ENCODE measurements at regions not wholly inside any gene's neighbourhood (a gene's known extent, or its start where the extent isn't known, plus 50 kb on each side); places are given as distances from the start of the nearest gene placed in this dataset.
"Not testable (repeated sequence)": the region's sequence is repeated elsewhere in the genome, so short reads cannot be mapped to it uniquely, and the experiment has no call there.

GRCh38 chr5:54393007-54393406 lies 62.5 kb upstream of the HSPB3 start:
- TF ChIP-seq EGR1 (conservative IDR thresholded peaks at IDR 0.05); SRF (CRISPR knock-in tag; IDR thresholded peaks at IDR 0.05); SMC3 (conservative IDR thresholded peaks at IDR 0.05; ENCODE audit: insufficient read depth, low read depth, low read length); ZNF511 (CRISPR knock-in tag; IDR thresholded peaks at IDR 0.05); CTCF (IDR thresholded peaks at IDR 0.05 in 2 of 3, conservative IDR thresholded peaks at IDR 0.05 in 1 of 3; ENCODE audit: insufficient read depth in 2 of 3, low read depth in 1 of 3, low read length in 3 of 3); PATZ1 (CRISPR knock-in tag; IDR thresholded peaks at IDR 0.05; ENCODE audit: borderline replicate concordance); ERF (CRISPR knock-in tag; IDR thresholded peaks at IDR 0.05): not testable (repeated sequence)
